ENCODE measurements at regions not wholly inside any gene's neighbourhood (a gene's known extent, or its start where the extent isn't known, plus 50 kb on each side); places are given as distances from the start of the nearest gene placed in this dataset.

GRCh38 chr3:19735111-19735510 is 198.9 kb downstream of the EFHB start:
- no peak for DNase-seq (ENCODE audit: low read depth)
- H3K4me3 ChIP-seq (ENCODE audit: low read depth, low read length): no peak overlapping the region
- no peak for TF ChIP-seq CTCF (IDR thresholded peaks at IDR 0.05; ENCODE audit: insufficient read depth, low read depth, low read length)

- DNase-seq (ENCODE audit: low read depth): no peak
- no peak overlapping the region for H3K4me3 ChIP-seq (ENCODE audit: low read depth, low read length)
- no peak for TF ChIP-seq CTCF (IDR thresholded peaks at IDR 0.05; ENCODE audit: insufficient read depth, low read depth, low read length)
These were observed 199.6 kb downstream of the EFHB start for GRCh38 chr3:19734453-19734852.

- H3K4me3 ChIP-seq (ENCODE audit: low read depth, low read length): no peak overlapping the region
- no peak for TF ChIP-seq CTCF (IDR thresholded peaks at IDR 0.05; ENCODE audit: insufficient read depth, low read depth, low read length)
- no peak for DNase-seq (ENCODE audit: low read depth)
These were observed 209.0 kb downstream of the EFHB start for GRCh38 chr3:19725000-19725399.

- TF ChIP-seq CTCF (IDR thresholded peaks at IDR 0.05; ENCODE audit: insufficient read depth, low read depth, low read length): no peak
- DNase-seq (ENCODE audit: low read depth): no peak
- no peak overlapping the region for H3K4me3 ChIP-seq (ENCODE audit: low read depth, low read length)
These were observed 216.3 kb downstream of the EFHB start for GRCh38 chr3:19717736-19718135.

GRCh38 chr3:19711160-19711782 is 222.7 kb downstream of the EFHB start:
- H3K4me3 ChIP-seq (ENCODE audit: low read depth, low read length): no peak overlapping the region
- no peak for TF ChIP-seq CTCF (IDR thresholded peaks at IDR 0.05; ENCODE audit: insufficient read depth, low read depth, low read length)
- DNase-seq (ENCODE audit: low read depth): no peak

GRCh38 chr3:19702416-19703078 is 231.5 kb downstream of the EFHB start:
- peak; percentile 48 for DNase-seq (ENCODE audit: low read depth)
- H3K4me3 ChIP-seq (ENCODE audit: low read depth, low read length): peak overlapping the region; percentile 54

More at GRCh38 chr3:19702416-19703078, 231.5 kb downstream of the EFHB start:
- TF ChIP-seq CTCF (IDR thresholded peaks at IDR 0.05; ENCODE audit: insufficient read depth, low read depth, low read length): no peak

All from fibroblast of villous mesenchyme (primary cell).